ENCODE measurements at regions not wholly inside any gene's neighbourhood (a gene's known extent, or its start where the extent isn't known, plus 50 kb on each side); places are given as distances from the start of the nearest gene placed in this dataset.

- no peak for DNase-seq
These were observed 89.7 kb upstream of the SHISAL1 start for GRCh38 chr22:44402196-44403111.

- no peak for DNase-seq
These were observed 89.0 kb upstream of the SHISAL1 start for GRCh38 chr22:44401783-44402110.

GRCh38 chr22:44400763-44401060, 88.0 kb upstream of the SHISAL1 start:
- no peak for DNase-seq

GRCh38 chr22:44399906-44400762, 87.4 kb upstream of the SHISAL1 start:
- DNase-seq = no peak

GRCh38 chr22:44398856-44399837, 86.4 kb upstream of the SHISAL1 start:
- DNase-seq = no peak

- DNase-seq = no peak
These were observed 84.3 kb upstream of the SHISAL1 start for GRCh38 chr22:44396727-44397722.

GRCh38 chr22:44396021-44396726, 83.4 kb upstream of the SHISAL1 start:
- no peak for DNase-seq

- no peak for DNase-seq
These were observed 82.6 kb upstream of the SHISAL1 start for GRCh38 chr22:44395118-44396005.

GRCh38 chr22:44394246-44395117, 81.7 kb upstream of the SHISAL1 start:
- DNase-seq = no peak

GRCh38 chr22:44393066-44393465, 80.3 kb upstream of the SHISAL1 start:
- no peak for DNase-seq

- DNase-seq = no peak
These were observed 79.7 kb upstream of the SHISAL1 start for GRCh38 chr22:44392446-44392921.

GRCh38 chr22:44391481-44392445, 79.0 kb upstream of the SHISAL1 start:
- DNase-seq = no peak

GRCh38 chr22:44391015-44391414, 78.3 kb upstream of the SHISAL1 start:
- DNase-seq = no peak

- no peak for DNase-seq
These were observed 77.8 kb upstream of the SHISAL1 start for GRCh38 chr22:44390613-44390970.

- DNase-seq = no peak
These were observed 77.3 kb upstream of the SHISAL1 start for GRCh38 chr22:44389926-44390612.

GRCh38 chr22:44389181-44389580, 76.4 kb upstream of the SHISAL1 start:
- DNase-seq = no peak

- DNase-seq = no peak
These were observed 74.7 kb upstream of the SHISAL1 start for GRCh38 chr22:44387486-44387885.

Data from EL (cell line).